Neural progenitor cell (in vitro differentiated cells): ENCODE measurements at regions not wholly inside any gene's neighbourhood (a gene's known extent, or its start where the extent isn't known, plus 50 kb on each side); places are given as distances from the start of the nearest gene placed in this dataset.
A peak's percentile ranks its signal among the peaks of the same experiment; 100 is the strongest.
"Not testable (repeated sequence)": the region's sequence is repeated elsewhere in the genome, so short reads cannot be mapped to it uniquely, and the experiment has no call there.

Experiments
- DNase-seq: peaks from one replicate; pipeline ENCODE4 v3.0.0-alpha.2; 2016; ENCODE audit warnings: low spot score
- H2AFZ ChIP-seq: fragments of 200-600 bp; sonication (generic); replicated peaks from 2 replicates; pipeline ENCODE4 v1.6.1; 2016; ENCODE audit warnings: antibody characterized with exemption
- H3F3A ChIP-seq: fragments of 200-600 bp; sonication (generic); 2 replicates; pipeline ENCODE4 v1.6.1; 2016; ENCODE audit warnings: antibody characterized with exemption, low read depth
- H3K27ac ChIP-seq: fragments of 200-600 bp; sonication (generic); 2 replicates; pipeline ENCODE4 v1.5.1; 2016; ENCODE audit warnings: mild to moderate bottlenecking
- H3K27me3 ChIP-seq: fragments of 200-600 bp; sonication (generic); 2 replicates; pipeline ENCODE4 v1.6.1; 2016; ENCODE audit warnings: mild to moderate bottlenecking, moderate library complexity
- H3K36me3 ChIP-seq: fragments of 200-600 bp; sonication (generic); 2 replicates; pipeline ENCODE4 v1.5.1; 2016
- H3K4me1 ChIP-seq: fragments of 200-600 bp; sonication (generic); 2 replicates; pipeline ENCODE4 v1.6.1; 2016; ENCODE audit warnings: mixed run types
- H3K4me2 ChIP-seq: fragments of 200-600 bp; sonication (generic); 2 replicates; pipeline ENCODE4 v1.6.1; 2016
- H3K4me3 ChIP-seq: fragments of 200-600 bp; sonication (generic); 2 replicates; pipeline ENCODE4 v1.5.1; 2016
- H3K79me2 ChIP-seq: fragments of 200-600 bp; sonication (generic); 2 replicates; pipeline ENCODE4 v1.6.1; 2016; ENCODE audit warnings: low read depth
- H3K9ac ChIP-seq: fragments of 200-600 bp; sonication (generic); 2 replicates; pipeline ENCODE4 v1.6.1; 2016
- H3K9me3 ChIP-seq: fragments of 200-600 bp; sonication (generic); 2 replicates; pipeline ENCODE4 v1.5.1; 2016; ENCODE audit warnings: low read depth
- H4K20me1 ChIP-seq: fragments of 200-600 bp; sonication (generic); 2 replicates; pipeline ENCODE4 v1.6.1; 2016; ENCODE audit warnings: low read depth
- H3K27ac Mint-ChIP-seq: 3 replicates; pipeline ENCODE4 v1.8.0; 2021; ENCODE audit warnings: mixed read lengths
- H3K27me3 Mint-ChIP-seq: 2 replicates; pipeline ENCODE4 v1.8.0; 2022; ENCODE audit warnings: low read depth, mild to moderate bottlenecking, inconsistent platforms, moderate library complexity, mixed read lengths; ENCODE audit not compliant: insufficient read depth
- H3K36me3 Mint-ChIP-seq: 3 replicates; pipeline ENCODE4 v1.8.0; 2021; ENCODE audit warnings: mixed read lengths
- H3K4me1 Mint-ChIP-seq: 3 replicates; pipeline ENCODE4 v1.8.0; 2021; ENCODE audit warnings: mixed read lengths
- H3K4me3 Mint-ChIP-seq: 3 replicates; pipeline ENCODE4 v1.8.0; 2021; ENCODE audit warnings: mild to moderate bottlenecking, moderate library complexity, mixed read lengths
- H3K9me3 Mint-ChIP-seq: 3 replicates; pipeline ENCODE4 v1.8.0; 2020; ENCODE audit warnings: mixed read lengths
- CTCF ChIP-seq: fragments of 200-600 bp; sonication (generic); IDR thresholded peaks from 2 replicates; pipeline ENCODE4 v1.5.1; 2017; ENCODE audit warnings: antibody characterized with exemption, mild to moderate bottlenecking
- EZH2 ChIP-seq: fragments of 200-600 bp; sonication (generic); IDR thresholded peaks from 2 replicates; pipeline ENCODE4 v1.6.1; 2017; ENCODE audit warnings: antibody characterized with exemption, mild to moderate bottlenecking, moderate library complexity
- EZH2phosphoT487 ChIP-seq: fragments of 200-600 bp; sonication (generic); IDR thresholded peaks from 2 replicates; pipeline ENCODE4 v1.6.1; 2017; ENCODE audit warnings: antibody characterized with exemption

- H3K9me3 Mint-ChIP-seq, result peaks cover 12% of the 10 kb centered on the region
- Histone ChIP-seq H3K4me1 (peaks cover 12% of the 10 kb centered on the region), H3K9me3 (no peaks in the 10 kb centered on the region), H3K27me3 (no peaks in the 10 kb centered on the region), H3K27ac (no peak overlapping the region), H3K9ac (no peak overlapping the region), H3F3A (no peaks in the 10 kb centered on the region), H3K79me2 (no peaks in the 10 kb centered on the region), H3K4me3 (no peak overlapping the region), H3K4me2 (no peak overlapping the region), H4K20me1 (no peaks in the 10 kb centered on the region), H2AFZ (no peak overlapping the region), H3K36me3 (no peaks in the 10 kb centered on the region)
- no peaks in the 10 kb centered on the region for H3K36me3 Mint-ChIP-seq
- peaks cover 17% of the 10 kb centered on the region for H3K4me1 Mint-ChIP-seq
- TF ChIP-seq CTCF (no peak), EZH2phosphoT487 (no peak), EZH2 (no peak)
- DNase-seq, result no peak
- peaks cover 5% of the 10 kb centered on the region for H3K27me3 Mint-ChIP-seq
- H3K27ac Mint-ChIP-seq, result no peak overlapping the region
- H3K4me3 Mint-ChIP-seq, result no peak overlapping the region
Measured at GRCh38 chr12:18886962-18887361, 149.0 kb downstream of the CAPZA3 start.

- no peak overlapping the region for H3K4me3 Mint-ChIP-seq
- H3K79me2 ChIP-seq, result no peaks in the 10 kb centered on the region
- no peak for DNase-seq
- peaks cover 5% of the 10 kb centered on the region for H3K27me3 Mint-ChIP-seq
- no peaks in the 10 kb centered on the region for H3K36me3 Mint-ChIP-seq
- H3K4me1 ChIP-seq, result peaks cover 12% of the 10 kb centered on the region
- no peak overlapping the region for H3K9ac ChIP-seq
- H3K36me3 ChIP-seq, result no peaks in the 10 kb centered on the region
- TF ChIP-seq CTCF (no peak), EZH2phosphoT487 (no peak), EZH2 (no peak)
- H3K9me3 ChIP-seq, result no peaks in the 10 kb centered on the region
- H3F3A ChIP-seq, result no peaks in the 10 kb centered on the region
- peak overlapping the region; percentile 15 for H2AFZ ChIP-seq
- peaks cover 17% of the 10 kb centered on the region for H3K4me1 Mint-ChIP-seq
- peak overlapping the region; percentile 79 for H3K27ac Mint-ChIP-seq
- H3K4me3 ChIP-seq, result no peak overlapping the region
- peaks cover 15% of the 10 kb centered on the region for H3K9me3 Mint-ChIP-seq
- no peak overlapping the region for H3K4me2 ChIP-seq
- H4K20me1 ChIP-seq, result no peaks in the 10 kb centered on the region
- no peaks in the 10 kb centered on the region for H3K27me3 ChIP-seq
- no peak overlapping the region for H3K27ac ChIP-seq
Measured at GRCh38 chr12:18887368-18887767, 149.4 kb downstream of the CAPZA3 start.

- Histone ChIP-seq H3K27me3 (no peaks in the 10 kb centered on the region), H3K36me3 (no peaks in the 10 kb centered on the region), H3K9ac (no peak overlapping the region), H3K79me2 (no peaks in the 10 kb centered on the region), H2AFZ (peak overlapping the region; percentile 15), H3K4me3 (no peak overlapping the region), H3K4me2 (peak overlapping the region; percentile 34), H3K9me3 (no peaks in the 10 kb centered on the region), H3K4me1 (peaks cover 12% of the 10 kb centered on the region), H3F3A (no peaks in the 10 kb centered on the region), H4K20me1 (no peaks in the 10 kb centered on the region), H3K27ac (no peak overlapping the region)
- H3K9me3 Mint-ChIP-seq, result peaks cover 18% of the 10 kb centered on the region
- H3K4me1 Mint-ChIP-seq, result peaks cover 17% of the 10 kb centered on the region
- peak; percentile 4 for DNase-seq
- no peak overlapping the region for H3K4me3 Mint-ChIP-seq
- H3K27me3 Mint-ChIP-seq, result peaks cover 5% of the 10 kb centered on the region
- TF ChIP-seq EZH2phosphoT487 (no peak), CTCF (no peak), EZH2 (no peak)
- H3K36me3 Mint-ChIP-seq, result no peaks in the 10 kb centered on the region
- peak overlapping the region; percentile 40 for H3K27ac Mint-ChIP-seq
Measured at GRCh38 chr12:18888047-18888446, 150.1 kb downstream of the CAPZA3 start.

GRCh38 chr12:18890621-18891020 lies 152.7 kb downstream of the CAPZA3 start:
- H3K27me3 ChIP-seq, H3K79me2 ChIP-seq, H3K9me3 ChIP-seq, H4K20me1 ChIP-seq, H3K4me3 ChIP-seq, H3F3A ChIP-seq, H3K27ac ChIP-seq, DNase-seq, H2AFZ ChIP-seq, H3K4me3 Mint-ChIP-seq, H3K27ac Mint-ChIP-seq, H3K4me2 ChIP-seq, H3K27me3 Mint-ChIP-seq, H3K36me3 ChIP-seq, H3K9ac ChIP-seq, H3K36me3 Mint-ChIP-seq: not testable (repeated sequence)
- H3K9me3 Mint-ChIP-seq, result peaks cover 30% of the 10 kb centered on the region
- peaks cover 14% of the 10 kb centered on the region for H3K4me1 ChIP-seq
- peaks cover 17% of the 10 kb centered on the region for H3K4me1 Mint-ChIP-seq
